SK-N-SH (cell line): ENCODE measurements at regions not wholly inside any gene's neighbourhood (a gene's known extent, or its start where the extent isn't known, plus 50 kb on each side); places are given as distances from the start of the nearest gene placed in this dataset.

Experiments
- CTCF ChIA-PET: fragments of 300-600, 350-600 bp; formaldehyde crosslinking; extraction: SDS; loops from one replicate; lab custom pipeline; 2021; lab: Yijun Ruan, JAX
- POLR2A ChIA-PET: fragments of 350-600 bp; sonication (Branson Sonifier 250); formaldehyde crosslinking; extraction: SDS; loops from one replicate; lab custom pipeline; 2020; ENCODE audit warnings: antibody characterized with exemption, inconsistent platforms; lab: Yijun Ruan, JAX
- DNase-seq: peaks from one replicate; pipeline ENCODE4 v3.0.0; 2012
- H2AFZ ChIP-seq: fragments of 200-600 bp; sonication (generic); 2 replicates; pipeline ENCODE4 v1.8.1; 2016; ENCODE audit warnings: antibody characterized with exemption, mild to moderate bottlenecking, low read depth
- H3F3A ChIP-seq: fragments of 200-600 bp; sonication (generic); replicated peaks from 2 replicates; pipeline ENCODE3; 2016; ENCODE audit warnings: antibody characterized with exemption, mild to moderate bottlenecking; ENCODE audit not compliant: insufficient read depth
- H3K27ac ChIP-seq, 2 experiments: fragments of 200-500 bp in 1 of 2; fragments of 200-600 bp in 1 of 2; sonication (Bioruptor generic) in 1 of 2; sonication (generic), shearing (Covaris generic) in 1 of 2; 2 replicates each; pipeline versions ENCODE4 v1.5.1 to v1.6.1; 2014 to 2016; ENCODE audit warnings: low read depth in 2 of 2, inconsistent platforms in 1 of 2, low read length in 1 of 2, mild to moderate bottlenecking in 1 of 2, mixed read lengths in 1 of 2
- H3K27me3 ChIP-seq: fragments of 200-600 bp; sonication (generic), shearing (Covaris generic); 2 replicates; pipeline ENCODE4 v1.6.1; 2016; ENCODE audit warnings: mixed run types; ENCODE audit not compliant: insufficient read depth
- H3K36me3 ChIP-seq, 2 experiments: fragments of 200-500 bp in 1 of 2; fragments of 200-600 bp in 1 of 2; sonication (Bioruptor generic) in 1 of 2; sonication (generic) in 1 of 2; replicated peaks in 1 of 2; 2 replicates each; pipeline versions ENCODE3 to v1.5.1; 2014 to 2016; ENCODE audit warnings: low read length in 1 of 2, mild to moderate bottlenecking in 1 of 2; ENCODE audit not compliant: insufficient read depth in 2 of 2, control insufficient read depth in 1 of 2
- H3K4me1 ChIP-seq, 2 experiments: fragments of 200-500 bp in 1 of 2; fragments of 200-600 bp in 1 of 2; sonication (Bioruptor generic) in 1 of 2; sonication (generic), shearing (Covaris generic) in 1 of 2; 2 replicates each; pipeline versions ENCODE4 v1.5.1 to v1.6.1; 2014 to 2016; ENCODE audit warnings: low read depth in 1 of 2, low read length in 1 of 2, mixed run types in 1 of 2; ENCODE audit not compliant: insufficient read depth in 2 of 2, control insufficient read depth in 1 of 2
- H3K4me2 ChIP-seq: fragments of 200-600 bp; sonication (generic), shearing (Covaris generic); 2 replicates; pipeline ENCODE4 v1.6.1; 2017; ENCODE audit warnings: mixed run types
- H3K4me3 ChIP-seq, 2 experiments: fragments of 200-500 bp in 1 of 2; fragments of 200-600 bp in 1 of 2; sonication (Bioruptor generic) in 1 of 2; sonication (generic), shearing (Covaris generic) in 1 of 2; 2 replicates each; pipeline versions ENCODE4 v1.5.1 to v1.8.1; 2014 to 2016; ENCODE audit warnings: low read depth in 2 of 2, inconsistent platforms in 1 of 2, low read length in 1 of 2, mild to moderate bottlenecking in 1 of 2, mixed read lengths in 1 of 2, moderate library complexity in 1 of 2
- H3K79me2 ChIP-seq: fragments of 200-600 bp; sonication (generic); 2 replicates; pipeline ENCODE4 v1.8.1; 2017; ENCODE audit warnings: mild to moderate bottlenecking; ENCODE audit not compliant: insufficient read depth
- H3K9ac ChIP-seq: fragments of 200-600 bp; sonication (generic); 2 replicates; pipeline ENCODE4 v1.6.1; 2017; ENCODE audit warnings: mixed run types
- H3K9me2 ChIP-seq: fragments of 200-600 bp; sonication (generic); 2 replicates; pipeline ENCODE4 v1.6.1; 2017; ENCODE audit warnings: mixed run types
- H3K9me3 ChIP-seq: fragments of 200-600 bp; sonication (generic); 2 replicates; pipeline ENCODE4 v1.6.1; 2017; ENCODE audit warnings: mixed run types, mild to moderate bottlenecking, moderate library complexity
- H4K20me1 ChIP-seq: fragments of 200-600 bp; sonication (generic); 2 replicates; pipeline ENCODE4 v1.6.1; 2017; ENCODE audit warnings: mild to moderate bottlenecking, mixed run types; ENCODE audit not compliant: insufficient read depth
- CTCF ChIP-seq: fragments of 200-600 bp; sonication (generic); IDR thresholded peaks from 2 replicates; pipeline ENCODE4 v1.6.1; 2017; ENCODE audit warnings: antibody characterized with exemption, mild to moderate bottlenecking, moderate library complexity
- EP300 ChIP-seq, 2 experiments: IDR thresholded peaks; 2 replicates each; pipeline versions ENCODE4 v1.4.0 to v1.6.1; 2012; ENCODE audit warnings: borderline replicate concordance in 1 of 2, low read depth in 1 of 2, low read length in 1 of 2
- FOSL2 ChIP-seq: IDR thresholded peaks from 2 replicates; pipeline ENCODE4 v1.4.0; 2012; ENCODE audit warnings: low read depth, mild to moderate bottlenecking, moderate library complexity, borderline replicate concordance
- FOXJ3 ChIP-seq: sonication (generic); formaldehyde crosslinking; IDR thresholded peaks from 2 replicates; pipeline ENCODE4 v1.5.1; 2020; ENCODE audit warnings: mild to moderate bottlenecking, missing genetic modification reagents
- GABPA ChIP-seq: IDR thresholded peaks from 2 replicates; pipeline ENCODE4 v1.4.0; 2012; ENCODE audit warnings: low read depth, mild to moderate bottlenecking
- GATA2 ChIP-seq: sonication (generic); formaldehyde crosslinking; IDR thresholded peaks from 2 replicates; pipeline ENCODE4 v1.5.0; 2020; ENCODE audit warnings: mild to moderate bottlenecking, missing genetic modification reagents
- JUND ChIP-seq: IDR thresholded peaks from 2 replicates; pipeline ENCODE4 v1.4.0; 2012
- MEF2A ChIP-seq: IDR thresholded peaks from 2 replicates; pipeline ENCODE4 v1.4.0; 2012; ENCODE audit warnings: low read depth, borderline replicate concordance
- NFIC ChIP-seq: IDR thresholded peaks from 2 replicates; pipeline ENCODE4 v1.4.0; 2012; ENCODE audit warnings: borderline replicate concordance
- NRF1 ChIP-seq: IDR thresholded peaks from 2 replicates; pipeline ENCODE4 v1.6.1; 2012; ENCODE audit warnings: low read depth, mild to moderate bottlenecking, low read length
- PBX3 ChIP-seq: IDR thresholded peaks from 2 replicates; pipeline ENCODE4; 2012
- POLR2AphosphoS5 ChIP-seq: IDR thresholded peaks from 2 replicates; pipeline ENCODE4 v1.6.1; 2012; ENCODE audit warnings: low read depth, low read length
- RAD21 ChIP-seq: IDR thresholded peaks from 2 replicates; pipeline ENCODE4 v1.6.1; 2012; ENCODE audit warnings: mild to moderate bottlenecking, low read length
- RFX5 ChIP-seq: IDR thresholded peaks from 2 replicates; pipeline ENCODE4 v1.6.1; 2012; ENCODE audit warnings: mild to moderate bottlenecking, improper control_type of control experiment, low read length
- RXRA ChIP-seq: IDR thresholded peaks from 2 replicates; pipeline ENCODE4 v1.4.0; 2012; ENCODE audit warnings: low read depth, mild to moderate bottlenecking, borderline replicate concordance
- SIN3A ChIP-seq: IDR thresholded peaks from 2 replicates; pipeline ENCODE4 v1.6.1; 2012; ENCODE audit warnings: low read depth, mild to moderate bottlenecking, low read length, moderate library complexity, borderline replicate concordance
- SMC3 ChIP-seq: IDR thresholded peaks from 2 replicates; pipeline ENCODE4 v1.6.1; 2012; ENCODE audit warnings: low read depth, low read length, improper control_type of control experiment
- TCF12 ChIP-seq: IDR thresholded peaks from 2 replicates; pipeline ENCODE4 v1.4.0; 2012
- TEAD4 ChIP-seq: IDR thresholded peaks from 2 replicates; pipeline ENCODE4 v1.4.0; 2012; ENCODE audit warnings: mild to moderate bottlenecking, borderline replicate concordance; ENCODE audit not compliant: insufficient read depth
- USF1 ChIP-seq: IDR thresholded peaks from 2 replicates; pipeline ENCODE4 v1.4.0; 2012; ENCODE audit warnings: low read depth, borderline replicate concordance
- USF2 ChIP-seq: fragments of 150-350 bp; IDR thresholded peaks from 2 replicates; pipeline ENCODE4 v1.6.1; 2017; ENCODE audit warnings: antibody characterized with exemption, low read length, low read depth, borderline replicate concordance
- YY1 ChIP-seq: IDR thresholded peaks from 2 replicates; pipeline ENCODE4 v1.4.0; 2012; ENCODE audit warnings: low read depth, mild to moderate bottlenecking
- WGBS: methylation state at CpG from one replicate; pipeline ENCODE4 v1.1.6; 2017; ENCODE audit warnings: low lambda C conversion rate; 5-methylcytosine and 5-hydroxymethylcytosine counted together

GRCh38 chr14:95440496-95440895, 76.0 kb downstream of the SYNE3 start (continued):
- no peak for TF ChIP-seq TEAD4
- peak; percentile 88 for TF ChIP-seq PBX3
- no peak for TF ChIP-seq FOSL2
- no peak for TF ChIP-seq NRF1
- 0 out of 2 replicates have a peak, but pooled peaks have one; percentile 17 for TF ChIP-seq JUND
- no peak for TF ChIP-seq USF2
- TF ChIP-seq RXRA: no peak; the same call in 1 of the 2 replicates
- no peak for TF ChIP-seq YY1

- H3K36me3 ChIP-seq: peaks cover 0 to 7% of the 10 kb centered on the region in 2 experiments
- no peaks in the 10 kb centered on the region for H3K27me3 ChIP-seq
- CTCF ChIA-PET: interaction anchor here (0.7 to 9.8 kb wide), 4 partner anchors 8 to 749 kb away, joined by 3 to 254 read pairs (median 10); partner anchors contain the start of gene GLRX5
- H4K20me1 ChIP-seq: no peaks in the 10 kb centered on the region
- no peak overlapping the region for H3K9ac ChIP-seq
- 98% methylated on average over 8 of the region's 14 CpGs for WGBS
- POLR2A ChIA-PET: interaction anchor here (0.9 to 1.5 kb wide), 3 partner anchors 80 to 282 kb away, joined by 3 to 5 read pairs (median 4); no protein-coding TSS in a partner anchor
- no peak for DNase-seq
- peaks cover 8% of the 10 kb centered on the region for H3F3A ChIP-seq
- TF ChIP-seq RXRA: no peak
- no peak for TF ChIP-seq NFIC
- no peak for TF ChIP-seq FOXJ3 (CRISPR knock-in tag)
- no peak for TF ChIP-seq GABPA
- TF ChIP-seq GATA2 (CRISPR knock-in tag): no peak
- TF ChIP-seq PBX3: no peak
- no peak for TF ChIP-seq POLR2AphosphoS5
- TF ChIP-seq RAD21: no peak
- no peak for TF ChIP-seq YY1
- no peak for TF ChIP-seq TCF12
- no peak for TF ChIP-seq RFX5
- TF ChIP-seq USF1: no peak
- TF ChIP-seq FOSL2: no peak
- no peak for TF ChIP-seq MEF2A
- no peak for TF ChIP-seq CTCF
- no peak for TF ChIP-seq EP300 (IDR thresholded peaks at IDR 0.05; ENCODE audit: borderline replicate concordance in 1 of 2, low read depth in 1 of 2, low read length in 1 of 2)
- no peak for TF ChIP-seq SIN3A
- TF ChIP-seq JUND: no peak
- TF ChIP-seq SMC3: no peak
- H2AFZ ChIP-seq: no peak overlapping the region
- H3K27ac ChIP-seq: peak overlapping the region; percentile 69 to 79; a peak in 3 of 4 replicates
- no peaks in the 10 kb centered on the region for H3K9me2 ChIP-seq
- peak overlapping the region; percentile 49; the same call in 1 of the 2 replicates for H3K4me2 ChIP-seq
- peaks cover 0 to 34% of the 10 kb centered on the region in 2 experiments; a peak in 3 of 4 replicates for H3K4me1 ChIP-seq
- H3K9me3 ChIP-seq: 0 out of 2 replicates have a peak, but pooled peaks cover 3% of the 10 kb centered on the region
- H3K4me3 ChIP-seq: no peak overlapping the region
- H3K79me2 ChIP-seq: no peaks in the 10 kb centered on the region
Observed at GRCh38 chr14:95439881-95440280, 76.6 kb downstream of the SYNE3 start.
